H1 (cell line): ENCODE measurements at regions not wholly inside any gene's neighbourhood (a gene's known extent, or its start where the extent isn't known, plus 50 kb on each side); places are given as distances from the start of the nearest gene placed in this dataset.
"Not testable (repeated sequence)": the region's sequence is repeated elsewhere in the genome, so short reads cannot be mapped to it uniquely, and the experiment has no call there.

ENCODE experiments used
- CTCF ChIA-PET: fragments of 300-600 bp; sonication (Branson Sonifier 250); formaldehyde crosslinking; loops from one replicate; lab custom pipeline; 2021; ENCODE audit not compliant: partially characterized antibody; lab: Charles Lee
- POLR2A ChIA-PET: fragments of 300-600 bp; sonication (Branson Sonifier 250); formaldehyde crosslinking; loops from one replicate; lab custom pipeline; 2021; ENCODE audit warnings: inconsistent platforms; ENCODE audit not compliant: partially characterized antibody; lab: Charles Lee
- DNase-seq, 2 experiments: peaks; one replicate each; pipeline versions ENCODE4 v3.0.0 to v3.0.0-alpha.2; 2010 to 2022; ENCODE audit warnings: low spot score in 2 of 2, low read depth in 1 of 2, mixed read lengths in 1 of 2
- FAIRE-seq: peaks from 2 replicates; lab custom pipeline; 2011; peaks lifted over from hg19 to GRCh38; lab: Jason Lieb, UNC
- H2AFZ ChIP-seq: 2 replicates; pipeline ENCODE4 v1.8.1; 2012; ENCODE audit warnings: low read length, inconsistent platforms
- H2AK5ac ChIP-seq: 2 replicates; pipeline ENCODE4 v1.6.1; 2013; ENCODE audit warnings: low read depth, low read length
- H2BK120ac ChIP-seq: replicated peaks from 2 replicates; pipeline ENCODE3; 2013; ENCODE audit warnings: low read depth, low read length, inconsistent platforms
- H2BK12ac ChIP-seq: 2 replicates; pipeline ENCODE4 v1.6.1; 2013; ENCODE audit warnings: low read depth, low read length
- H2BK15ac ChIP-seq: 2 replicates; pipeline ENCODE4 v1.6.1; 2013; ENCODE audit warnings: low read length
- H2BK20ac ChIP-seq: 2 replicates; pipeline ENCODE4 v1.6.1; 2013; ENCODE audit warnings: low read length
- H2BK5ac ChIP-seq: 2 replicates; pipeline ENCODE4 v1.6.1; 2013; ENCODE audit warnings: low read depth, low read length
- H3K14ac ChIP-seq: 2 replicates; pipeline ENCODE4 v1.6.1; 2013; ENCODE audit warnings: inconsistent platforms; ENCODE audit not compliant: insufficient read length
- H3K18ac ChIP-seq: 2 replicates; pipeline ENCODE4 v1.6.1; 2013; ENCODE audit warnings: low read length; ENCODE audit errors: extremely low read depth
- H3K23ac ChIP-seq: 2 replicates; pipeline ENCODE4 v1.6.1; 2013; ENCODE audit warnings: inconsistent platforms; ENCODE audit not compliant: insufficient read length
- H3K23me2 ChIP-seq: 2 replicates; pipeline ENCODE4 v1.6.1; 2013; ENCODE audit warnings: low read depth, low read length
- H3K27ac ChIP-seq: 2 replicates; pipeline ENCODE4 v1.6.1; 2011; ENCODE audit warnings: low read depth, low read length, inconsistent platforms
- H3K27me3 ChIP-seq, 4 experiments: replicated peaks in 1 of 4; 1 replicate in 1 of 4; 2 replicates in 3 of 4; pipeline versions ENCODE4 v1.6.1 to v1.8.1; 2011 to 2013; ENCODE audit warnings: low read length in 3 of 4, mild to moderate bottlenecking in 3 of 4, inconsistent platforms in 2 of 4, mixed read lengths in 2 of 4, moderate library complexity in 1 of 4; ENCODE audit not compliant: control insufficient read depth in 3 of 4, insufficient read depth in 3 of 4; ENCODE audit errors: extremely low read depth in 1 of 4
- H3K36me3 ChIP-seq, 4 experiments: 2 replicates each; pipeline versions ENCODE4 v1.6.1 to v1.8.1; 2011 to 2013; ENCODE audit warnings: mild to moderate bottlenecking in 4 of 4, low read length in 3 of 4, moderate library complexity in 2 of 4, control low read depth in 1 of 4, inconsistent platforms in 1 of 4; ENCODE audit not compliant: insufficient read depth in 4 of 4, control insufficient read depth in 2 of 4
- H3K4ac ChIP-seq: replicated peaks from 2 replicates; pipeline ENCODE3; 2013; ENCODE audit warnings: low read length, low read depth, mixed read lengths, inconsistent platforms; ENCODE audit not compliant: insufficient read length
- H3K4me1 ChIP-seq, 4 experiments: replicated peaks in 1 of 4; 1 replicate in 1 of 4; 2 replicates in 3 of 4; pipeline versions ENCODE4 v1.6.1 to v1.8.1; 2011 to 2013; ENCODE audit warnings: low read length in 3 of 4, inconsistent platforms in 2 of 4, mixed read lengths in 1 of 4; ENCODE audit not compliant: insufficient read depth in 4 of 4, control insufficient read depth in 3 of 4
- H3K4me2 ChIP-seq, 2 experiments: 2 replicates each; pipeline versions ENCODE4 v1.6.1 to v1.8.1; 2011 to 2013; ENCODE audit warnings: low read depth in 2 of 2, low read length in 2 of 2, control low read depth in 1 of 2, inconsistent platforms in 1 of 2, mild to moderate bottlenecking in 1 of 2; ENCODE audit not compliant: insufficient read depth in 1 of 2
- H3K4me3 ChIP-seq, 4 experiments: fragments of 200-600, 300-600 bp in 1 of 4; sonication (generic), shearing (Covaris generic), sonication (Bioruptor Twin) in 1 of 4; 2 replicates each; pipeline versions ENCODE4 v1.5.1 to v1.8.1; 2011 to 2016; ENCODE audit warnings: low read length in 4 of 4, low read depth in 3 of 4, control low read depth in 2 of 4, inconsistent platforms in 2 of 4, mild to moderate bottlenecking in 2 of 4, mixed read lengths in 1 of 4, moderate library complexity in 1 of 4; ENCODE audit not compliant: insufficient read depth in 2 of 4; ENCODE audit errors: extremely low read depth in 1 of 4
- H3K56ac ChIP-seq: replicated peaks from 2 replicates; pipeline ENCODE3; 2013; ENCODE audit warnings: low read depth, mild to moderate bottlenecking, mixed read lengths, low read length, inconsistent platforms; ENCODE audit not compliant: insufficient read length
- H3K79me1 ChIP-seq: 2 replicates; pipeline ENCODE4 v1.6.1; 2013; ENCODE audit warnings: low read depth, low read length, control low read depth
- H3K79me2 ChIP-seq, 2 experiments: 2 replicates each; pipeline versions ENCODE4 v1.6.1 to v1.8.1; 2012 to 2013; ENCODE audit warnings: low read length in 2 of 2, mild to moderate bottlenecking in 2 of 2, inconsistent platforms in 1 of 2; ENCODE audit not compliant: insufficient read depth in 2 of 2, control insufficient read depth in 1 of 2
- H3K9ac ChIP-seq, 4 experiments: replicated peaks in 1 of 4; 1 replicate in 1 of 4; 2 replicates in 3 of 4; pipeline versions ENCODE4 v1.6.1 to v1.8.1; 2011 to 2013; ENCODE audit warnings: low read depth in 3 of 4, low read length in 3 of 4, control low read depth in 2 of 4, mild to moderate bottlenecking in 2 of 4, moderate library complexity in 2 of 4, inconsistent platforms in 1 of 4; ENCODE audit errors: extremely low read depth in 1 of 4
- H3K9me3 ChIP-seq, 2 experiments: 2 replicates each; pipeline versions ENCODE4 v1.6.1 to v1.8.1; 2012 to 2013; ENCODE audit warnings: mild to moderate bottlenecking in 2 of 2, moderate library complexity in 2 of 2, control low read depth in 1 of 2, inconsistent platforms in 1 of 2, low read depth in 1 of 2, low read length in 1 of 2, mixed read lengths in 1 of 2; ENCODE audit not compliant: insufficient read depth in 2 of 2
- H4K20me1 ChIP-seq, 2 experiments: replicated peaks in 1 of 2; 2 replicates each; pipeline versions ENCODE3 to v1.8.1; 2011 to 2013; ENCODE audit warnings: inconsistent platforms in 2 of 2, low read length in 2 of 2, mild to moderate bottlenecking in 1 of 2; ENCODE audit not compliant: insufficient read depth in 2 of 2, control insufficient read depth in 1 of 2
- H4K5ac ChIP-seq: 2 replicates; pipeline ENCODE4 v1.6.1; 2013; ENCODE audit warnings: low read length, low read depth, mixed read lengths, inconsistent platforms; ENCODE audit not compliant: insufficient read length
- H4K8ac ChIP-seq: 2 replicates; pipeline ENCODE4 v1.8.0; 2013; ENCODE audit warnings: mild to moderate bottlenecking, moderate library complexity, low read length, inconsistent platforms; ENCODE audit not compliant: insufficient read depth; ENCODE audit errors: extremely low read depth
- H4K91ac ChIP-seq: replicated peaks from 2 replicates; pipeline ENCODE3; 2013; ENCODE audit warnings: low read length, mixed read lengths, inconsistent platforms; ENCODE audit not compliant: insufficient read length
- WGBS, 2 experiments: shearing (Covaris generic) in 1 of 2; methylation state at CpG; one replicate each; pipeline versions ENCODE4 v1.1.6 to v1.1.7; 2013 to 2015; ENCODE audit warnings: low lambda C conversion rate in 2 of 2, mixed read lengths in 2 of 2, inconsistent platforms in 1 of 2, low coverage in 1 of 2, missing lambda C conversion rate in 1 of 2; ENCODE audit not compliant: insufficient replicate concordance in 2 of 2, insufficient coverage in 1 of 2, insufficient read length in 1 of 2; ENCODE audit errors: extremely low coverage in 1 of 2, missing lambda C conversion rate in 1 of 2; 5-methylcytosine and 5-hydroxymethylcytosine counted together

GRCh38 chr4:124131324-124131723 lies 581.2 kb downstream of the ANKRD50 start:
- DNase-seq, H3K4me3 ChIP-seq, H3K79me1 ChIP-seq, H3K4me1 ChIP-seq, H2BK20ac ChIP-seq, H4K5ac ChIP-seq, H4K20me1 ChIP-seq, FAIRE-seq, H3K56ac ChIP-seq, H3K4me2 ChIP-seq, H3K4ac ChIP-seq, H3K18ac ChIP-seq, H3K9ac ChIP-seq, H4K8ac ChIP-seq, H2BK12ac ChIP-seq, H3K14ac ChIP-seq, H2BK120ac ChIP-seq, H3K27me3 ChIP-seq, H2AFZ ChIP-seq, H2AK5ac ChIP-seq, H3K23ac ChIP-seq, H3K27ac ChIP-seq, H2BK15ac ChIP-seq, CTCF ChIA-PET, H4K91ac ChIP-seq, H2BK5ac ChIP-seq, H3K36me3 ChIP-seq, H3K23me2 ChIP-seq, POLR2A ChIA-PET, H3K79me2 ChIP-seq: not testable (repeated sequence)
- peaks cover 15 to 16% of the 10 kb centered on the region in 2 experiments for H3K9me3 ChIP-seq
- WGBS, 2 experiments, result 92% methylated on average over 6 of the region's 6 CpGs; no CpG with 5 or more reads in 1 of the 2 experiments
